GM12878 (cell line): ENCODE measurements at regions not wholly inside any gene's neighbourhood (a gene's known extent, or its start where the extent isn't known, plus 50 kb on each side); places are given as distances from the start of the nearest gene placed in this dataset.

Source experiments
- CHD4 ChIP-seq: fragments of 200-600 bp; sonication (generic); IDR thresholded peaks from 2 replicates; pipeline ENCODE4 v1.6.1; 2016; ENCODE audit warnings: mild to moderate bottlenecking
- CREM ChIP-seq: IDR thresholded peaks from 2 replicates; pipeline ENCODE4 v1.6.1; 2014; ENCODE audit warnings: antibody characterized with exemption, low read depth
- CTCF ChIP-seq, 3 experiments: IDR thresholded peaks in 2 of 3; conservative IDR thresholded peaks in 1 of 3; 2 replicates each; pipeline ENCODE4 v1.5.1; 2011; ENCODE audit warnings: low read depth in 3 of 3, low read length in 3 of 3, mild to moderate bottlenecking in 3 of 3, control low read depth in 2 of 3, moderate library complexity in 2 of 3, inconsistent platforms in 1 of 3, mixed read lengths in 1 of 3; ENCODE audit not compliant: control insufficient read depth in 2 of 3, insufficient read depth in 1 of 3; ENCODE audit errors: extremely low read depth in 1 of 3
- ETV6 ChIP-seq, 2 experiments: fragments of 450-650 bp in 1 of 2; IDR thresholded peaks in 1 of 2; conservative IDR thresholded peaks in 1 of 2; 2 replicates each; pipeline ENCODE4 v1.6.1; 2014; ENCODE audit warnings: antibody characterized with exemption in 1 of 2, borderline replicate concordance in 1 of 2, low read depth in 1 of 2, mild to moderate bottlenecking in 1 of 2, moderate library complexity in 1 of 2
- EZH2 ChIP-seq: IDR thresholded peaks from 2 replicates; pipeline ENCODE4 v1.6.1; 2012; ENCODE audit warnings: low read depth, mild to moderate bottlenecking, control low read depth, inconsistent platforms, low read length, borderline replicate concordance; ENCODE audit not compliant: control insufficient read depth
- POLR2A ChIP-seq: IDR thresholded peaks from 2 replicates; pipeline ENCODE4 v1.6.1; 2011; ENCODE audit warnings: low read depth, mild to moderate bottlenecking, low read length
- RELA ChIP-seq: fragments of 450-650 bp; IDR thresholded peaks from 2 replicates; pipeline ENCODE4 v1.8.0; 2014; ENCODE audit warnings: borderline replicate concordance; ENCODE audit not compliant: partially characterized antibody
- YY1 ChIP-seq: IDR thresholded peaks from 2 replicates; pipeline ENCODE4 v1.6.1; 2011; ENCODE audit warnings: low read depth, mild to moderate bottlenecking, low read length

GRCh38 chr13:52944697-52945096 is 83.9 kb upstream of the OLFM4 start:
- TF ChIP-seq EZH2 (no peak), CHD4 (no peak), CTCF (IDR thresholded peaks at IDR 0.05 in 2 of 3, conservative IDR thresholded peaks at IDR 0.05 in 1 of 3; ENCODE audit: control insufficient read depth in 2 of 3, extremely low read depth in 1 of 3, insufficient read depth in 1 of 3, low read depth in 3 of 3, low read length in 3 of 3) (no peak), CREM (no peak), RELA (no peak), POLR2A (no peak), ETV6 (conservative IDR thresholded peaks at IDR 0.05 in 1 of 2, IDR thresholded peaks at IDR 0.05 in 1 of 2; ENCODE audit: borderline replicate concordance in 1 of 2, low read depth in 1 of 2) (no peak), YY1 (no peak)
